ENCODE measurements at regions not wholly inside any gene's neighbourhood (a gene's known extent, or its start where the extent isn't known, plus 50 kb on each side); places are given as distances from the start of the nearest gene placed in this dataset.

DNA sequence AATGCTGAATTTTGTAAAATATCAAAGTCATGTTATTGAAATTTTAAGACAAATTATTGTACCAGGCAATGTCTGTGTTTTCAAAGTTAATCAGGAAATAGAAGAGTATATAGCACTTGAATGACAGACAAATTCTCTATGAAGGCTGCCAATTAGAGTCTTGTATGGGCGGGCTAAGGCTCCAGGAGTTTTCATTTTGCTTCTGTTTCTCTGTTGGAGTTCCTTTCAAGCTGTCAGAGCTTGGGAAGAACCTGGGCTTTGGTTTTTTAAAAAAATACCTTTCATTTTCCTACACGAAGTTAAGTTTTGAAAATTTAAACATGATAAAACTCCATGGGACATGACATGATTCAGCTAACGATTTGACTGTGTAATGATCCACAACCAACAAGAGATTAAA lies 339.0 kb upstream of the KCNH7 start (continued):
- TF ChIP-seq, protein P1, sequence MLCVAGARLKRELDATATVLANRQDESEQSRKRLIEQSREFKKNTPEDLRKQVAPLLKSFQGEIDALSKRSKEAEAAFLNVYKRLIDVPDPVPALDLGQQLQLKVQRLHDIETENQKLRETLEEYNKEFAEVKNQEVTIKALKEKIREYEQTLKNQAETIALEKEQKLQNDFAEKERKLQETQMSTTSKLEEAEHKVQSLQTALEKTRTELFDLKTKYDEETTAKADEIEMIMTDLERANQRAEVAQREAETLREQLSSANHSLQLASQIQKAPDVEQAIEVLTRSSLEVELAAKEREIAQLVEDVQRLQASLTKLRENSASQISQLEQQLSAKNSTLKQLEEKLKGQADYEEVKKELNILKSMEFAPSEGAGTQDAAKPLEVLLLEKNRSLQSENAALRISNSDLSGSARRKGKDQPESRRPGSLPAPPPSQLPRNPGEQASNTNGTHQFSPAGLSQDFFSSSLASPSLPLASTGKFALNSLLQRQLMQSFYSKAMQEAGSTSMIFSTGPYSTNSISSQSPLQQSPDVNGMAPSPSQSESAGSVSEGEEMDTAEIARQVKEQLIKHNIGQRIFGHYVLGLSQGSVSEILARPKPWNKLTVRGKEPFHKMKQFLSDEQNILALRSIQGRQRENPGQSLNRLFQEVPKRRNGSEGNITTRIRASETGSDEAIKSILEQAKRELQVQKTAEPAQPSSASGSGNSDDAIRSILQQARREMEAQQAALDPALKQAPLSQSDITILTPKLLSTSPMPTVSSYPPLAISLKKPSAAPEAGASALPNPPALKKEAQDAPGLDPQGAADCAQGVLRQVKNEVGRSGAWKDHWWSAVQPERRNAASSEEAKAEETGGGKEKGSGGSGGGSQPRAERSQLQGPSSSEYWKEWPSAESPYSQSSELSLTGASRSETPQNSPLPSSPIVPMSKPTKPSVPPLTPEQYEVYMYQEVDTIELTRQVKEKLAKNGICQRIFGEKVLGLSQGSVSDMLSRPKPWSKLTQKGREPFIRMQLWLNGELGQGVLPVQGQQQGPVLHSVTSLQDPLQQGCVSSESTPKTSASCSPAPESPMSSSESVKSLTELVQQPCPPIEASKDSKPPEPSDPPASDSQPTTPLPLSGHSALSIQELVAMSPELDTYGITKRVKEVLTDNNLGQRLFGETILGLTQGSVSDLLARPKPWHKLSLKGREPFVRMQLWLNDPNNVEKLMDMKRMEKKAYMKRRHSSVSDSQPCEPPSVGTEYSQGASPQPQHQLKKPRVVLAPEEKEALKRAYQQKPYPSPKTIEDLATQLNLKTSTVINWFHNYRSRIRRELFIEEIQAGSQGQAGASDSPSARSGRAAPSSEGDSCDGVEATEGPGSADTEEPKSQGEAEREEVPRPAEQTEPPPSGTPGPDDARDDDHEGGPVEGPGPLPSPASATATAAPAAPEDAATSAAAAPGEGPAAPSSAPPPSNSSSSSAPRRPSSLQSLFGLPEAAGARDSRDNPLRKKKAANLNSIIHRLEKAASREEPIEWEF (CRISPR knock-in tag; IDR thresholded peaks at IDR 0.05), result no peak

DNA sequence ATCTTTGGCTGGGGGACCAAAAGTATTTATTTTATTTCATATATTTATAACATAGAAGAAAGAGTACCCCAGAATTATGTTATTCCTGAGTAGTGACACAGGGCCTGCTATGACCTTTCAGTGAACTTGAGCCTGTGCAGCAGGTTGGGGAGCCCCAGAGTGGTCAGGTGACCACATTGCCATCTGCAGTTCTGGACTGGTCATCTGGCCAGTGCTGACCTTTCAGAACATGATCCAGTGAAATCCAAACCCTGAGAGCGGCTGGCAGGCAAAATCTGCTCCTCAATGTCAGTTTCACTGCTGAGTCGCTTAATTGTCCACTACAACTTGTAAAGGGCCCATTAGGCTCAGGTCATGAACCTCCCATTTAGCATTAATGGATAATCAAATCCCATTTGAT lies 336.7 kb upstream of the KCNH7 start:
- H3K9me1 ChIP-seq (ENCODE audit: control insufficient read depth, insufficient read depth, low read length), result no peaks in the 10 kb centered on the region
- H3K27me3 ChIP-seq (ENCODE audit: control insufficient read depth in 2 of 2, insufficient read depth in 2 of 2, low read length in 2 of 2), result no peaks in the 10 kb centered on the region
- in situ Hi-C loops (cut with MboI) (no loop called here), intact Hi-C loops (cut with micrococcal nuclease) (no loop called here)
- DNase-seq (ENCODE audit: extremely low read depth in 1 of 4, low spot score in 3 of 4), result no peak
- ChIA-PET POLR2A (no interaction called here), CTCF (ENCODE audit: low intra/inter-chr PET ratio) (no interaction called here)
- 0% methylated on average over 2 of the region's 2 CpGs for WGBS (ENCODE audit: insufficient coverage, low coverage, missing lambda C conversion rate)
- BruUV-seq (replicated peaks), result no TSS peak
- H3K9me3 ChIP-seq (replicated peaks; ENCODE audit: control insufficient read depth, insufficient read depth, low read depth, low read length), result no peaks in the 10 kb centered on the region
- H3K27ac ChIP-seq (ENCODE audit: extremely low read depth, low read depth, low read length), result no peak overlapping the region
- no peak for TF ChIP-seq SRF (CRISPR knock-in tag; IDR thresholded peaks at IDR 0.05)
- TF ChIP-seq, protein P2, sequence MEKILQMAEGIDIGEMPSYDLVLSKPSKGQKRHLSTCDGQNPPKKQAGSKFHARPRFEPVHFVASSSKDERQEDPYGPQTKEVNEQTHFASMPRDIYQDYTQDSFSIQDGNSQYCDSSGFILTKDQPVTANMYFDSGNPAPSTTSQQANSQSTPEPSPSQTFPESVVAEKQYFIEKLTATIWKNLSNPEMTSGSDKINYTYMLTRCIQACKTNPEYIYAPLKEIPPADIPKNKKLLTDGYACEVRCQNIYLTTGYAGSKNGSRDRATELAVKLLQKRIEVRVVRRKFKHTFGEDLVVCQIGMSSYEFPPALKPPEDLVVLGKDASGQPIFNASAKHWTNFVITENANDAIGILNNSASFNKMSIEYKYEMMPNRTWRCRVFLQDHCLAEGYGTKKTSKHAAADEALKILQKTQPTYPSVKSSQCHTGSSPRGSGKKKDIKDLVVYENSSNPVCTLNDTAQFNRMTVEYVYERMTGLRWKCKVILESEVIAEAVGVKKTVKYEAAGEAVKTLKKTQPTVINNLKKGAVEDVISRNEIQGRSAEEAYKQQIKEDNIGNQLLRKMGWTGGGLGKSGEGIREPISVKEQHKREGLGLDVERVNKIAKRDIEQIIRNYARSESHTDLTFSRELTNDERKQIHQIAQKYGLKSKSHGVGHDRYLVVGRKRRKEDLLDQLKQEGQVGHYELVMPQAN (IDR thresholded peaks at IDR 0.05; ENCODE audit: borderline replicate concordance), result no peak
- TF ChIP-seq, protein P3, sequence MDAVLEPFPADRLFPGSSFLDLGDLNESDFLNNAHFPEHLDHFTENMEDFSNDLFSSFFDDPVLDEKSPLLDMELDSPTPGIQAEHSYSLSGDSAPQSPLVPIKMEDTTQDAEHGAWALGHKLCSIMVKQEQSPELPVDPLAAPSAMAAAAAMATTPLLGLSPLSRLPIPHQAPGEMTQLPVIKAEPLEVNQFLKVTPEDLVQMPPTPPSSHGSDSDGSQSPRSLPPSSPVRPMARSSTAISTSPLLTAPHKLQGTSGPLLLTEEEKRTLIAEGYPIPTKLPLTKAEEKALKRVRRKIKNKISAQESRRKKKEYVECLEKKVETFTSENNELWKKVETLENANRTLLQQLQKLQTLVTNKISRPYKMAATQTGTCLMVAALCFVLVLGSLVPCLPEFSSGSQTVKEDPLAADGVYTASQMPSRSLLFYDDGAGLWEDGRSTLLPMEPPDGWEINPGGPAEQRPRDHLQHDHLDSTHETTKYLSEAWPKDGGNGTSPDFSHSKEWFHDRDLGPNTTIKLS (IDR thresholded peaks at IDR 0.05; ENCODE audit: borderline replicate concordance, low read depth), result no peak
- TF ChIP-seq ZNF444 (CRISPR knock-in tag; IDR thresholded peaks at IDR 0.05), result no peak
- TF ChIP-seq NFIX (CRISPR knock-in tag; IDR thresholded peaks at IDR 0.05; ENCODE audit: low read depth), result no peak
- TF ChIP-seq STAG1 (CRISPR knock-in tag; IDR thresholded peaks at IDR 0.05; ENCODE audit: borderline replicate concordance), result no peak
- TF ChIP-seq BRF1 (IDR thresholded peaks at IDR 0.05; ENCODE audit: borderline replicate concordance, extremely low read depth, insufficient read length), result no peak
- TF ChIP-seq ZNF274 (IDR thresholded peaks at IDR 0.05; ENCODE audit: borderline replicate concordance, low read depth, low read length), result no peak
- TF ChIP-seq MCM3 (IDR thresholded peaks at IDR 0.05), result no peak
- no peak for TF ChIP-seq ARHGAP35 (IDR thresholded peaks at IDR 0.05; ENCODE audit: partially characterized antibody)
- H3K36me3 ChIP-seq (ENCODE audit: control insufficient read depth, insufficient read depth, low read length), result no peaks in the 10 kb centered on the region
- H3K79me2 ChIP-seq (ENCODE audit: control insufficient read depth, insufficient read depth, low read length), result no peaks in the 10 kb centered on the region
- no peak for FAIRE-seq
- H3K4me1 ChIP-seq (replicated peaks in 1 of 2; ENCODE audit: control insufficient read depth in 2 of 2, insufficient read depth in 2 of 2, low read length in 2 of 2), result no peaks in the 10 kb centered on the region
- H3K4me3 ChIP-seq, result no peak overlapping the region
- no peak overlapping the region for H2AFZ ChIP-seq (ENCODE audit: low read depth, low read length)
- no peak overlapping the region for H3K4me2 ChIP-seq (ENCODE audit: insufficient read depth, low read length)
- no peaks in the 10 kb centered on the region for H4K20me1 ChIP-seq (replicated peaks; ENCODE audit: control insufficient read depth, insufficient read depth, low read length)
- H3K9ac ChIP-seq (ENCODE audit: insufficient read depth in 1 of 2, low read depth in 2 of 2, low read length in 2 of 2), result no peak overlapping the region
- no peak for ATAC-seq
